AG09319 (cell line): ENCODE measurements at regions not wholly inside any gene's neighbourhood (a gene's known extent, or its start where the extent isn't known, plus 50 kb on each side); places are given as distances from the start of the nearest gene placed in this dataset.
"Not testable (repeated sequence)": the region's sequence is repeated elsewhere in the genome, so short reads cannot be mapped to it uniquely, and the experiment has no call there.

Experiments
- DNase-seq: peaks from one replicate; pipeline ENCODE4 v3.0.0-alpha.2; 2010; ENCODE audit warnings: low read depth; ENCODE audit errors: extremely low read depth
- TF ChIP-seq, protein P1 (sequence below): IDR thresholded peaks from 2 replicates; pipeline ENCODE4 v1.5.1; 2011; ENCODE audit warnings: low read depth, mild to moderate bottlenecking, inconsistent platforms, low read length, moderate library complexity

DNA sequence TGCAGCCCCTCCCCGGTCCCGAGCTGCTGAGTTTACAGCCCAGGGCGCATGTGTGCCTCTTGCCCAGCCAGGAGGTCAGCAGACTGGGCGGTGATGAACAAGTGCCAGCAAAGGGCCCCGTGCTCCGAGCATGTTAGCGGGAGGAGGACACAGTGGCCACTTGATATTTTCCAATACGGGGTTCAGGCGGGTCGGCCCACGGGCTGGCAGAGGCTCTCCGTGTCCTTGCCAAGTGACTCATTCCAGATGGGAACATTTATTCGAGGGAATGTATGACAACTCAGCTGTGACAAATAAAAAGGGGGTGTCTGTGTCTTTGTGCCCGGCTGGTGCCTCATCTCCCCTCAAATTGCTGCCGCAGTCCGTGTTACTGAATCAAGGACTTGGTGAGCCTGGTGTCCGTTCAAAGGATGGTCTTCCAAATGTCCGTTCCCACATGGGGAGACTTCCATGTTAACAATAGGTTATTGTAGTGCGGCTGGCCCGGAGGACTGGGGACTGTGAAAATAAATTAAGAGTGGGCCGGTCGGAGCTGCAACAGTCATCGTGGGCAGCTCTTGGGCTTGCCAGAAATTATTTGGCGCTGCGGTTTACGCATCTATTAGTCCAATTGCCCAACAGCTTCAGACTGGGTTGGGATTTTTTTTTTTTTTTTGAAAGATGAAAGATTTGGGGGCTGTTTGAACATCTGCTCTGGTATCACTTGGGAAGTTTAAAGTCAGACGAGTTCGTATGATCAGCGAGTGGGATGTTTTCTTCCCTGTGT lies 174.0 kb upstream of the CIBAR2 start:
- peak; percentile 41 for DNase-seq
- TF ChIP-seq, protein P1, sequence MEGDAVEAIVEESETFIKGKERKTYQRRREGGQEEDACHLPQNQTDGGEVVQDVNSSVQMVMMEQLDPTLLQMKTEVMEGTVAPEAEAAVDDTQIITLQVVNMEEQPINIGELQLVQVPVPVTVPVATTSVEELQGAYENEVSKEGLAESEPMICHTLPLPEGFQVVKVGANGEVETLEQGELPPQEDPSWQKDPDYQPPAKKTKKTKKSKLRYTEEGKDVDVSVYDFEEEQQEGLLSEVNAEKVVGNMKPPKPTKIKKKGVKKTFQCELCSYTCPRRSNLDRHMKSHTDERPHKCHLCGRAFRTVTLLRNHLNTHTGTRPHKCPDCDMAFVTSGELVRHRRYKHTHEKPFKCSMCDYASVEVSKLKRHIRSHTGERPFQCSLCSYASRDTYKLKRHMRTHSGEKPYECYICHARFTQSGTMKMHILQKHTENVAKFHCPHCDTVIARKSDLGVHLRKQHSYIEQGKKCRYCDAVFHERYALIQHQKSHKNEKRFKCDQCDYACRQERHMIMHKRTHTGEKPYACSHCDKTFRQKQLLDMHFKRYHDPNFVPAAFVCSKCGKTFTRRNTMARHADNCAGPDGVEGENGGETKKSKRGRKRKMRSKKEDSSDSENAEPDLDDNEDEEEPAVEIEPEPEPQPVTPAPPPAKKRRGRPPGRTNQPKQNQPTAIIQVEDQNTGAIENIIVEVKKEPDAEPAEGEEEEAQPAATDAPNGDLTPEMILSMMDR: no peak

- DNase-seq: no peak
Observed at GRCh38 chr16:85286951-85287814, 174.9 kb upstream of the CIBAR2 start.

DNA sequence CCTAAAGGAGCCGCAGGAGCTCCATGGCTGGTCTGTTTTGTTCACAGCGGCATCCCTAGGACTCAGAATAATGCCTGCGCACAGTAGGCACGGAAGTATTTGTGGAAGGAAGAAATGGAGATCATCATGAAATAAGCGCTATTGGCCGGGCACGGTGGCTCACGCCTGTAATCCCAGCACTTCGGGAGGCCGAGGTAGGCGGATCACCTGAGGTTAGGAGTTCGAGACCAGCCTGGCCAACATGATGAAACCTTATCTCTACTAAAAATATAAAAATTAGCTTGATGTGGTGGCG lies 175.5 kb upstream of the CIBAR2 start:
- not testable (repeated sequence) for DNase-seq

More at GRCh38 chr16:85286951-85287814, 174.9 kb upstream of the CIBAR2 start:
- TF ChIP-seq, protein P1: no peak; the same call in none of the 2 replicates

- no peak for DNase-seq
- TF ChIP-seq, protein P1: no peak
Observed at GRCh38 chr16:85288341-85288868, 176.1 kb upstream of the CIBAR2 start.

- TF ChIP-seq, protein P1: no peak
- no peak for DNase-seq
Observed at GRCh38 chr16:85288869-85289660, 176.8 kb upstream of the CIBAR2 start.

DNA sequence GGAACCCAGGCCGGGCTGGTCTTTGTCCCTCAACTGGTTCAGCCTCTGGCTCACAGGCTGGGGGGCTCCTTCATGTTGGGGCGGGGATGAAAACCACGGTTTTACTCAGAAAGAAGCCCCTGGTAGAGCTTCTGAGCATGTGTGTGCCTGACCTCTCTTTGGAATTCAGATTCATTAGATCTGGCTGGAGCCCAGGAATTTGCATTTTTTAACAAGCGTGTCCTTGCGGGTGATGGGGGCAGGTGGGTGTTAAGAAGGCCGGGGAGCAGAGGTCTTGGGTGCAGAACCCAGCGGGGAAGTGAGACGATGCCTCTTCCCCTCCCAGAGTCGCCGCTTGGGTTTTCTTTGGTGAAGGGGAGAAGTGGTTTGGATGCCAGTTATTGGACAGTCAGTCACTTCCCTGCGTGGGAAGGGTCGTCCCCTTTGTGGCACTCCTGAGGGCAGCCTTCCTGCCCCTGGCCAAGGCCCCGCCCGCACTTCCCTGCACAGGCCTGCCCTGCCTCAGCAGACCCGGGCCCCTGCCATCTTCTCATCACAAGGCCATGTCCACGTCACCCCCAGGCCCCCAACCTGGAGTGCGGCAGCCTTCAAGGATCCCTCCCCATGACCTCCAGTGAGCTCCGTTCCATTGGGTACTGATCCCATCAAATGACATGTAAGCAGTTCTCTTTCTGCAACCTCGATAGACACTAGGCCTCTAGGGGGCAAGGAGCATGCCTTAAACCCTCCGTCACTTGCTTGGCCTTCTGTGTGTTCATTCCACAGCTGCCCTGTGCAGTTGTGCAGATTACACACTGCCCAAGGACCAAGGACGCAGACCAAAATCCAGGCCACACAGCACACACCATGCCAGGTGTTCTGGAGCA lies 177.7 kb upstream of the CIBAR2 start:
- TF ChIP-seq, protein P1: no peak
- DNase-seq: no peak
